GM21786 (cell line): ENCODE measurements at regions not wholly inside any gene's neighbourhood (a gene's known extent, or its start where the extent isn't known, plus 50 kb on each side); places are given as distances from the start of the nearest gene placed in this dataset.

Experiments
- ATAC-seq: cut with Tn5 transposase; IDR thresholded peaks from one replicate; pipeline ENCODE4 v1.9.1; 2021; ENCODE audit not compliant: unreplicated experiment

- ATAC-seq: no peak
These were observed 646.6 kb downstream of the TUSC7 start for GRCh38 chr3:117356091-117356705.

- ATAC-seq: no peak
These were observed 649.2 kb downstream of the TUSC7 start for GRCh38 chr3:117358717-117359314.

- no peak for ATAC-seq
These were observed 657.0 kb downstream of the TUSC7 start for GRCh38 chr3:117366574-117366973.

DNA sequence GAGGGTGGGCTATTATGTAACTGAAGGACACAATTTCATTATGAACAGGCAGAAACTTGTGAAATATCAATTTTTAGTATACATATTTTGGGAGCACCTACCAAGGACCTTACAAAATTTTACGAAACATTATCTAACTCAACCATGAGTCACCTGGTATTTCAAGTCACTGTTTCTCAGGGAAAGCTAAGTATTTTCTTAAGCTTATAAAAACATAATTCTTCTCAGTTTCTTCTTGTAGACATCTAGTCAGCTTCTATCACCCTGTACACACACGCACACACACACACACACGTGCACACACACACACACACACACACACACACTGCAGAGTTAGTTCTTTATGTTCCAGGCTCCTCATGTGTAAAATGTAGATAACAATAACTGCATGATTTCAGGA is 658.3 kb downstream of the TUSC7 start:
- ATAC-seq: no peak

DNA sequence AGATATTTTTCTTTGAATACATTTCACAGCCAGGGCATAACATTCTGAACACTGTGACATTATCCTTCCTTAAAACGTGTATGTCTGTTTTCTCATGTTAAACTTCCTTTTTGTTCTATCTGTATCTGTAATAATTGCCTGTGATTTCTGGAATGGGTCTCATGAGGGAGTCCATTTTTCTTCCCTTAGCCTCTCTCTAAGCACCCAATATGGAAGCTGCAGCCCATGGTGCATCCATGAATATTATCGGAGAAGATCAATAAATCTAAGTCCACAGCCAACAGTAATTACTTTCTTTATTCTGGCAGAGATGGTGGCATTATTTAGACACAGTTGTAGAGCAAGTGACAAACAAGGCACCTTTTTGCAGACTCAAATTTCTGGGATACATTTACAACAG is 671.1 kb downstream of the TUSC7 start:
- no peak for ATAC-seq

DNA sequence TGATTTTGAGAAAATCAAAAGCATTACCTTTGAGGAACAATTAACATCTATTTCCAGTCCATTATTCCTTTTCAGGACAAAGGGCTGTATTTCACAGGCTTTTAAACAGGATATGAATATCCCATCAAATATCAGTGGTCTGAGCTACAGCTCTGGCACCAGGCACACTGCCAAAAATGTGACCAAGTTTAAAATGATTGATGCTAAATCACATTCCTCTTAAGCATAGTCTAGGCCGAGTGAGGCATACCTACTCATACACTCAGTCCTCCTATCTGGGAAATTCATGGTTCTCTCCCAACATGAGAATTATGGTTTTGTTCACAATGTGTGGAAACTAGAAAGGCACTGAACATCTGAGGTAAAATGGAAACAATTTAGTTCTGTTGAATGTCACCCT is 683.5 kb downstream of the TUSC7 start:
- ATAC-seq: no peak

DNA sequence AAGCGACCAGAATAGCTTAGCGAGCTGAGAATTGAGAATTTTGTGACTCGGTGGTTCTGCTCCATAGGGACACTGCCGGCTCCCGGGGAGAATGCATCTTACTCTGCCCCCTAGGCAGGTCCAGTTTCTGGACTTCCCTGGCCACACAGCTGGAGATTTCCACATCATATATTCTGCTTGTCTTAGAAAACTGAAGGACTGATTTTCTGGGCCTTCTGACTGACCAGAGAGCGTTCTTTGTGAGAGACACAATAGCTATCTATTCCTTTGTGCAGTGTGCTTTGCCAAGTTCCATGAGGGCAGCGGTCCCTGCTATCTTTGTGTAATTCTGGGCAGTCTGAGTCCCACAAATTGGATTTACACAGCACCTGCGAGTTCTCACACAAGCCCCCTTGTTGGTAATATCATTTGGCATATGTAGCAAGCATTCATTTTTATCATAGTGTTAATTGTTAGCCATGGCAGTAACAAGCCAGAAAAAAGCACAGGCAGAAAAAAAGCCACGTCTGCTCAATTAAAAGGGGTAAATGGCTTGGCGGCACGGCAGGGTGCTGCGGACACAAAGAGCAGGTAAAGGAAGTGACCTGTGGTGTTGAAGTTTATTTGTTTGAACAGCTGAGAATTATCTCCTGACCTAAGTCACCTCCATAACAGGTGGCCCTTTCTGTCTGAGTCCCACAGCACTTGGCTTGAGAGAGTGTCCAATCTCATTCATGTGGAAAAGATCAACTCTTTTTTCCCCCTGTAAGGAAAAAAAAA is 688.7 kb downstream of the TUSC7 start:
- ATAC-seq: no peak

DNA sequence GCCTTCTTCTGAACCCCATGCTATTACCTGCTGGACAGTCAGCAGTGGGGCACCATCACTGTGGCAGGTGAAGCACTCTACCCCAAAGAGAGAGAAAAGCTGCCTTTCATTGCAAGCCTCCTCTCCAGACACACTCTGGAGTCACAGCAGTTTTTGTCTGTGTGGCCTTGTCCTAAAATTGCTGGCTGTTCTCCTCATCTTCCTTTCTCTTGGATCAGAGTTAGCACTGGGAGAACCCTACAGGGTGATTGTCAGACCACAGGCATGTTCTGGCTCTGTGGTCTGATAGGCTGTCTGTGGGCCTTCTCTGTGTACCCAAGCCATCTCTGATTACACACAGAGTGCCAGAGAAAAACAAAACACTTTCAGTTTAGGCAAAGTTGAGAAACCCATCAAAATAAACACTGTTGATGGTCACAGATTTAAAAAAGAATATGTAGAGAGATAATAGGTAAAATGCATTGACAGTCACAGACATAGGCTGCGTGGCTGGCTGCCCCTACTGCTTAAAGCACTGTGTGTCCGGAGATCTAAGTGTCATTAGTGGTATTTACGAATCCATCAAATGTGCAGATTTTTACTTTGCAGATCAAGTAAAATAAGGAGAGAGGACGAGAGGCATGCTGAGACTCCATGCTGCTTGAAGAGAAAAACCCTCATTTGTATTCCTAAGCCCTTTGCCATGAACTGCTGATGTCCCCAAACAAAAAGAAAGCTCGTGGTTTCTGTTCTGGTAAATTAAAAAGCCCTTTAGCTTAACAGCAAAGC is 689.9 kb downstream of the TUSC7 start:
- no peak for ATAC-seq

DNA sequence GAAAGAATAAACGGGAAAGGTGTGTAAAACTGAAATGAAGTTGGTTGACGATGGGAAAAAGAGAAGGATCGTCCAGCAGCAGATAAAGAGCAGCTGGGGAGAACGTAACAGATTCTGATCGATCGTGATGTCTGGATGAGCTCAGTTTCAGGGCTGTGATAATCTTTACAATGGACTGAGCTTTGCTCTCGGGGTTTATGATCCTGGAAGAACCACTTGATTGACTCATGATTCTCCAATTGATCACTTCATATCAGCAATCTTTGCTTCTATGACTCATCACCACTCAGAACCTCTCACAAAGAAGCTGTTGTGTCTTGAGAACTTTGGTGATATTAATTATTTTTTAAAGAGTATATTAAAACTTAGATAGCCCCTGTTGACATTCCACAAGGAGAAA is 690.7 kb downstream of the TUSC7 start:
- ATAC-seq: no peak

DNA sequence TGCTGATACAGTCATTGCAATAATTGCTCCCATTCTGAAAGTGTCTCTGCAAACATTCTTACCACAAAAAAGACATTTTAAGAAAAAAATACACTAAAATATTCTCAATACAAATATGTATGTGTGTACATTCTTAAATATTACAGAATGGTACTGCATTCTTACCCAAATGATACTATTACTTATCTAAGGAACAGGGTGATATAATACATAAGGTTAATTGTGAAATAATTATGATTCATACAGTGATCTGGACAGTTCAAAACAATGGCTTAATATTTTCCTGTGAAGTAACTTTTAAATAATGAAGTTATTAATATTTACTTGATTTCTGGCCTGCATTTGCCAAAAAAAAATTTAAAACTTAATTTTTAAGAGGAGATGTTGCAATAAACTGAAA is 694.6 kb downstream of the TUSC7 start:
- no peak for ATAC-seq

DNA sequence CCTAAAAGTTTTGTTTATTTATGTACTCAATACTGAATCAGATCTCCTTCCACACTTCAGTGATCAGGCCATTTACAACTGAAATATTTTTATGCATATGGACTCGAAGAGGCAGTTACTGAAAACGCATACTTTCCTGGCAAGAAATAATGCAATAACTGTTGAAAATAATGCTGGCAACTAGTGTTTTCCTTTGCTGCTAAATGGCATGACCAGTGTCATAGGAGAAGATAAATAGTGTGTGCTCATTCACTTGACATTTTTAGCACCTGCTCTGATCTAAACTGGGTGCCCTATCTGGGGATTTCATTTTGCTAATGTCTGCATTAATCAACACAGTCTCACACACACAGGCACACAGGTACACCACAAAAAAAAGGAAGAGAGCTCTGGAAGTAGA is 695.2 kb downstream of the TUSC7 start:
- no peak for ATAC-seq

DNA sequence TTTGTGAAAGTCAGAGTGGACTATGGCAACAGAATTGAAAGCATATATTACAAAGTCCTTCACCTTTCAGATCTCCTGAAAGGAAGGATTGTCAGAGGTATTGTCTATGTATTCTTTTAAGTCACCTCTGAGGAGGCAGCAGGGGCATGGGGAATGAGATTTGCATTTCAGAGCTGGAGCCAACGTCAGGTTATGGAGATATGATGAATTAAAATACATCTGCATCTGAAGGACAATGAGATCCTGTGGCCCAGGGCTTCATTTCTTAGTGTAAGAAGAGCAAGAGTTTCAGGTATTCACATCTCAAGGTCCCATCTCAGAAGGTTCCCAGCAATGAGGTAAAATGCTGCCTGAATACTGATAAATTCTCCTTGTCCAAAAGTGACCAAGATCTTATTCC is 695.8 kb downstream of the TUSC7 start:
- no peak for ATAC-seq

DNA sequence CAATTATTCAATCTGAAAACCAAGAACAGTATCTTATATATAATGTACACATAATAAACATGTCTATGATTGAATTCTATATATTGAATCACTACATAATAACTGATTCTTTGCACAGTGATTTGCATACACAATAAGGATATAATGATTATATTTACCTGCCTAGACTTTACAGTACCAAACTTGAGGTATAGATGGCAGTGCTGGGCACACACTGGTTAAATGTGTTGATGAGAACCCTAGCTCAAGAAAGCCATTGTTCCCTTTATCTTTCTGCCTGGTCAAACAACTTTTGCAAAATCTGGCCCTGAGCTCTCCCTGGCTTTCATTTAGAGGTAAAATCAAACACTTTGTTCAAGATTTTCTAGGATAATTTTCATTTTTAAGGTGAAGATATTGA is 697.7 kb downstream of the TUSC7 start:
- ATAC-seq: peak; percentile 69

DNA sequence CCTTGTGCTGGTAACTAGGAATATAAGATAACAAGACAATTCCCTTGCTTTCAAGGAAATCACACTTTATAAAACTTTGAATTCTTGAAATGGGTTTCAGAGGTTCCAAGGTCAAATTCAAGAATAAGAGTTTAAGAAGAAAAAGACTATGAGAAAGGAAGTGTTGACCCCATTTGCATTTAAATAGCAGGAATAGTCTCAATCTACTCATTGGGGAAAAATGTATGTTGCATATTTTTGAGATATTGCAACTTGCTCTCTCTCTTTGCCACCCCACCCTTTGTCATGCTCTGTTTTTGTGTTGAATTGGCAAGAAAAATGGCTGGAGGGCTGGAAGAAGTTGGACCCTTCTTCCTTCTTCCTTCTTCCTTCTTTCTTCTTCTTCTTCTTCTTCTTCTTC is 699.2 kb downstream of the TUSC7 start:
- no peak for ATAC-seq

GRCh38 chr3:117409256-117409655 is 699.7 kb downstream of the TUSC7 start:
- ATAC-seq: no peak

- no peak for ATAC-seq
These were observed 700.3 kb downstream of the TUSC7 start for GRCh38 chr3:117409701-117410459.

DNA sequence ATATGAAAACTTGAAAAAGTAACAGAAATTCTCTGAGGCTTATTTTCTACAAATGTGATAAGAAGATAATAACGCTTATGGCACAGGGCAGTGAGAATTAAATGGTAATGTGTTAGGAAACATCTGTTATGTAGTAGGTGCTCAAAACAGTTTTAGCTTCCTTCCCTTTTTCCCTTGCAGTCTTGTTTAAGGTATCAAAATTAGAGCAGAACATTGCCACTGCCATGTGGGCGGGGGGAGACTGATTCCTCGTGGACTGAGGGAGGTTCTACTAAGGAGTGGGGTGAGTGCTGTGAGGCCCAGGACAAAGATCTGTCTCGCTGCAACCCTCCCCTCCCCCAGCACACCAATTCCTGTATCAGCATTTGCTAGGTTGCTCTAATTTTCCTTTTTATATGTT is 702.4 kb downstream of the TUSC7 start:
- no peak for ATAC-seq

DNA sequence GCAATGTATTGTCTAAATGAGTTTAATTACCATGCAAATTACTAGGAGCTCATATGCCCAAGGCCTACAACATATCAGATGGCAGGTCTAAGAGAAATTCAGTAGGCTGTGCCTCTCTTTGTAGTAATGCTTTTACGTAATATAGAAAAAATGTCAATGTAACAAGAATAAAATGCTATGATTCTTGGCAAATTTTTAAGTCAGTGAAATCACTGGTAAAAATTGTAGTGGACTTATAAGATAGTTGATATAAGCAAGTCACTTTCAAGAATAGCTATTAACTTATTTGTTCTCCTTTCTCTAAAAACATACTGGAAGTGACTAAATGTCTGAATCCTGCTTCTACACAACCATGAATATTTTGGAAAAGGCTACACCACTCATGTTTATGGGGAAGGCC is 707.8 kb downstream of the TUSC7 start:
- no peak for ATAC-seq

GRCh38 chr3:117427081-117427480 is 717.5 kb downstream of the TUSC7 start:
- ATAC-seq: no peak

GRCh38 chr3:117433427-117433826 is 723.8 kb downstream of the TUSC7 start:
- no peak for ATAC-seq
